Activated CD4-positive, alpha-beta T cell treated with anti-CD3 and anti-CD28 coated beads, Interleukin-2, Interleukin-4, amounts not matched to agents 100 ng/mL and 50 ng/mL, durations not matched to agents 16 hours and 8 hours (primary cell): ENCODE measurements at regions not wholly inside any gene's neighbourhood (a gene's known extent, or its start where the extent isn't known, plus 50 kb on each side); places are given as distances from the start of the nearest gene placed in this dataset.
"Not testable (repeated sequence)": the region's sequence is repeated elsewhere in the genome, so short reads cannot be mapped to it uniquely, and the experiment has no call there.

ENCODE experiments used
- DNase-seq: peaks from one replicate; pipeline ENCODE4 v3.0.0-alpha.2; 2020; ENCODE audit warnings: low spot score

DNA sequence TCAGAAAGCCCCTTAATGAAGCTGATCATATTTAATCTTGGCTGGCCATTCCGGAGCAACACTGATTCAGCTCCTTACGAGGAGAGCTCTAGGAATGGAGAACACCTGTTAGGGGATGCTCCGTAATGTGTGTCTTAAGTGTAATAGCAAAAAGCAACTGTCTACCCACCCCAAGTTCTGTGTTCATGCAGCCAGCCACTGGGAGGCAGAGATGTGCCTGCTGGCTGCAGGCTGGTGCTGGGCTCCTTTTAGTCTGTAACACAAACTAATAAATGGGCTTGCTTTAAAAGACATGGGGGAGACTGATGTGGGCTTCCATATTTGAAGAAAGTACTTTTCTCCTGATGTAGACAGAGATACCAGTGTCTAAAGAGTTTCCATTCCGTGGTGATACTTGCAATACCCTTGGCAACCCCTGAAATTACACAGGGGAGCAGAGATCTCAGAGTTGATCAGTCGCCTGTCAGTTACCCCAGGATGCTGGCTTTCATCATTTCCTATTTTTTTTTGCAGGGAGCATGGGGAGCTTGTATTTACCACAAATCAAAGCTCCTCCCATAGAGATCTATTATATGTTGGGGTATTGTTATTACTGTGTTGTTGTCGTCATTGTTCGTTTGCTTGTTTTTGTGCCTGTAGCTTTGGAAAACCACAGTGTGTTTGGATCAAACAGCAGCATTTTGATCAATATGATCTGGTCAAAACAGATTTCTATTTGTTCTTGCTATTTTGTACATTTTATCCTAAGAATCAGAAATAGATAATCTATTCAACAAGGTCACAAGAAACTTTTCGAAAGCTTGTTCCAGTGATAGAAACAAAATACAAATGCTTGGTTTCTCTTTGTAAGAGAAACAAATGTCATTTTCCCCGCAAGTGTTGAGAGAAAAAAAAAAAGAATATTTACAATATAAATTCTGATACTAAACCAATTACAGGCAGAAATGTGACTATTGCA is 65.8 kb downstream of the MTX3 start:
- peak; percentile 27 for DNase-seq

DNA sequence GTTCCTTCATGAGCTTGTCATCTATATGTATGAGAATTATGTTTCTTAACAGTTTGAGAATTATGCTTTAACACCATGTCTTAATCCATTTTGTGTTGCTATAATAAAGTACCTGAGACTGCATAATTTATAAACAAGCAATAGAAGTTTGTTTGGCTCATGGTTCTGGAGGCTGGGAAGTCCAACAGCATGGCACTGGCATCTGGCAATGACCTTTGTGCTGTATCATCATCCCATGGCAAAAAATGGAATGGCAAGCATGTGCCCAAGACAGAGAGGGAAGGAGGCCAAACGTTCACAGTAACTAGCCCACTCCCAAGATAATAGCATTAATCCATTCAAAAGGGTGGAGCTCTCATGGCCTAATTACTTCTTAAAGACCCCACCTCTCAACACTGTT is 67.6 kb downstream of the MTX3 start:
- DNase-seq = no peak

DNA sequence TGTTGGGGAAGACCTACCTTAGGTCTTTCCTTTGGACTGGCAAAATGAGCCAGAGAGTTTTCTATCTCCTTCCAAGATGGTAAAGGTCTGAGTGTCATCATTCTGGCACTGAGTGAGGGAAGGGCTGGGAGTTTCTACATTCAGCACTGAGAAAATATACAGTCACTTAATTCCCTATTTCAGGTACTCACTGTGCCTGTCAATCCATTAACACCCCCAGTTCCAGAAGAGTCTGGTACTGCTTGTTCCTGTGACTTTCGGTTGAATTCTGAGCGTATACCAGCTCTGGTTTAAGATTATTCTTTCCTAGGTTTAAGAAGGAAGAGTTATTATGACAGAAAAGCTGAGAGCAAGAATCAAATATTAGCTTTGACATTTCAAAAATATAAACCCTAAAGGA is 68.4 kb downstream of the MTX3 start:
- no peak for DNase-seq

DNA sequence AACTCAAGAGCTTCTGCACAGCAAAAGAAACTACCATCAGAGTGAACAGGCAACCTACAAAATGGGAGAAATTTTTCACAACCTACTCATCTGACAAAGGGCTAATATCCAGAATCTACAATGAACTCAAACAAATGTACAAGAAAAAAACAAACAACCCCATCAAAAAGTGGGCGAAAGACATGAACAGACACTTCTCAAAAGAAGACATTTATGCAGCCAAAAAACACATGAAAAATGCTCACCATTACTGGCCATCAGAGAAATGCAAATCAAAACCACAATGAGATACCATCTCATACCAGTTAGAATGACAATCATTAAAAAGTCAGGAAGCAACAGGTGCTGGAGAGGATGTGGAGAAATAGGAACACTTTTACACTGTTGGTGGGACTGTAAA is 83.6 kb downstream of the MTX3 start:
- not testable (repeated sequence) for DNase-seq

DNA sequence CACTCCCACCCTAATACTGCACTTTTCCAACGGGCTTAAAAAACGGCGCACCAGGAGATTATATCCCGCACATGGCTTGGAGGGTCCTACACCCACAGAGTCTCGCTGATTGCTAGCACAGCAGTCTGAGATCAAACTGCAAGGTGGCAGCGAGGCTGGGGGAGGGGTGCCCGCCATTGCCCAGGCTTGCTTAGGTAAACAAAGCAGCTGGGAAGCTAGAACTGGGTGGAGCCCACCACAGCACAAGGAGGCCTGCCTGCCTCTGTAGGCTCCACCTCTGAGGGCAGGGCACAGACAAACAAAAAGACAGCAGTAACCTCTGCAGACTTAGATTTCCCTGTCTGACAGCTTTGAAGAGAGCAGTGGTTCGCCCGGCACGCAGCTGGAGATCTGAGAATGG is 88.5 kb downstream of the MTX3 start:
- not testable (repeated sequence) for DNase-seq

DNA sequence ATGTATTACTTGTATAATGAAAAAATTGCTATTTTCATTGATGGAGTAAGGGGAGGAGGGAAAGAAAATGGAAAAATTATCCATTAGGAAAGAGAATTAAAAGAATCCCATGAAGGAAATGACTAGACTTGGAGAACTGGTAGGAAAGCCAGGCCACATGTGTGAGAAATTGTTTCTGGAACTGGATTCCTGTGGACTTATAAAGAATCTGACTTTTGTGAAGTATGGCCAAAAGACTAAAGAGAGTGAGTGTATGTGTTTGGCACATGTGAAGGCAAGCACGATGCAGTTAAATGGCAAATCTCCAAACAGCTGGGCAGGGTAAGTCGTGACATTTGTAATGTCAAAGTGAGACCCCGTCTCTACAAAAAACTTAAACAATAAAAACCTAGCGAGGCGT is 89.4 kb downstream of the MTX3 start:
- DNase-seq = no peak

DNA sequence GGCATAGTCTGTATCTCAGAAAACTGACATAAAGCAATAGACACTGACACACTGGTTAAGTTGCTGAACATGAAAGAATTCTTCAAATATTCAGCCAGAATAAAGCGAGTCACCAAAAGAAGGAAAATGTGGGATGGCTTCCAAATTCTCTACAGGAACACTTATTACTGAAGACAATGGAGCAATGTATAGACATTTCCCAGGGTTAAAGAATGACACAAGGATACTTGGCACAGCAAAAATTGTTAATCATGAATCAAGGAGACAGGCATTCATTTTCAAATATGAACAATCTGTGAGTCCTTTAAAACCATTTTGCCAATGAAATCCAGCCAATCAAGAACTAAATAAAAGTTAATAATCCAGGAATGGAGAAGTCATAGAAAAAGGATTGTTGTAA is 92.5 kb downstream of the MTX3 start:
- no peak for DNase-seq

DNA sequence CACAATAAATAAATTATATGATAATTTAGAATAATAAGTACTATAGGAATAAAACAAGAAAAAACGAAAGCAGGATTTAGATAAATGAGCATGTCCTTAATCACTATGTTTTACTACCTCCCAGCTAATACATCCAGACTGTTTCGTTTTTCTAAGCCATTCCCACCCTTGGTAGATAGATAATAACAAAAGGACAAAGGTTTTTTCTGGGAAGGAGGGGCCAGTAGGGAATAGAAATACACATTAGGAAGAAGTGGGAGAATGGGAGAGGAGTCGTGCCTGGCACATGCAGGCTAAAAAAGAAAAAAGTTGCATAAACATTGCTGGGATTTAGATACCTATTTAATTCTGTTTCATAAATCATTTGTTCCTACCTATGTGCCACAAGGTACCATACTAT is 97.1 kb downstream of the MTX3 start:
- DNase-seq = no peak

DNA sequence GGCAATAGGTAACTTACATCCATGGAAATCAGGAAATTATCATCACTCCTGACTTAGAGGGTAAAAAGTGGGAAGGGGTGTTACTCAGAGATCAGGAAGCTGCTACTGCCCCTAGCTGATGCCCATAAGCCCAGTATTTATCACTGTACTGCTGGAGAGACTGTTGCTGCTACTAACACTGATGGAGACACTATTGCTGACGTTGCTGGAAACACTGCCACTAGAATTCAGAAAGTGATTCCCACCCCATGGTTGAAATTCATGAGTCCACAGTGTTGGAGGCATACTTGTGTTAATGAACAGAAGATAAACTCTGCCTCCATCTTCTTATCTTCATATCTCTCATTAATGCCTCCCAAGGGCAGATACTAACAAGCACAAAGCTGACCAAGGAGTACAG is 97.6 kb downstream of the MTX3 start:
- no peak for DNase-seq

DNA sequence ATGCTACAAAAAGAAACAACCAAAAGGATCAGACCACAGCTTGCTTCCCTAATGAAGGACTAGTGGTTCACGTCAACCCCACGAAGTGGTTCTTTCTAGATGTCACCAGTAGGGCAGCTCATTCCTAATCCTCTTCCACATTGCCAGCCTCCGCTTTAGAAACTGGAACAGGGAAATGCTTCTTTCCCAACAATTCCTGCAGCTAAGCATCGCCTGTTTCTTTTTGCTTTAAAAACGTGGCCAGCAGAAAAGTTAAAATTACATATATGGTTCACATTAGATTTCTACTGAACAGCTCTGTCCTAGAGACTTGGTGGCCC is 100.2 kb downstream of the MTX3 start:
- no peak for DNase-seq

DNA sequence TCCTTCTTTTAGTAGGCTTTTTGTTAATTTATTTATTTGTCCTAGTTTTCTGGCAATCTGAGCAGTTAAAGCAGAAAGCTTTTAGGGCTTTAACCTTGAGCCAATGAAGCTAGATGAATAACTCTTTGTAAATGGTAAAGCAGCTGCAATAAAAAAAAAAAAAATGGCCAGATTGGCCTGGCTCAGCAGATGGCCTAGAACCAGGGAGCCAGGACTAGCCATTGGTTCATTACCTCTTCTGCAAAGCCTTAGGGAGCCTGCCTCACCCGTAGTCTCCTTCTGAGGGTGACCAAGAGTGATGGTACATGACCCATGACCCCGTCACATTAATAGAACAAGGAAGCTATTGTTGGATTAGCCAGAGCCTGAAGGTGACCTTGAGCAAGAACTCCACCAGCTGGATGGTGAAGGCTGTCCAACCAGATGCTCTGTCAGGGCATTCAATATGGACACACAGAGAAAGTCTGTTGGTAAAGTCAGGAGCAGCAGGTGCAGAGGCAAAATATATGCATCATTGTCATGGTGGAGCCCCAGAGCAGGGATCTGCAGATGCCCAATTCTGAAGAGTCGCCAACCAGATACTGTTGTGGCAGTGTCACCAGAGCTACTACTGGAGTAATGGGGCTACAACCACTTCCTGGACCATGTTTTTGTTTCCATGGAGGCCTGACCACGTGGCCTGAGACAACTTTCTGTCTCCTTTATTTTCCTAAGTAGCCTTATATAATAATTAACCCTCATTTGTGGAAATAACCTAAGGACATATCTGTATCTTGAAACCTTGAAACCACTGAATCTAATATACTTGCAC is 100.7 kb downstream of the MTX3 start:
- no peak for DNase-seq

DNA sequence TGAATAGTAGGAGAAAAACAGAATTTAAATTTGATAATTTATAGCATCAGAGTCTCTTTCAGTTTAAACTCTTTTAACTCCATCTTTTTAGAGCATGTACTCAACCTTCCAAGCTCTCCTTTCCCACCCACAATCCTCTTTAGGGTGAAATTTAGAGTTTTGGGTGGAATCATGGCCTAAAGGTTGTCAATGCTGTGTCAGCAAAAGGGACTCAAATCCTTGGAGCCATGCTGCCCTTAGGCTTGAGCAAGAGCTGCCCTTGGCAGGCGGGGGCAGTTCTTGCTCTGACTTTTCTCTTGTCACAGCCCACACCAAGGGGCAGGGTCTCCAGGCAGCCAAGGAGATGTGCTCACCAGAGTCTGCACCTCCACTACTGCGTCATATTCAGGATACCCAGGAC is 102.4 kb downstream of the MTX3 start:
- no peak for DNase-seq

DNA sequence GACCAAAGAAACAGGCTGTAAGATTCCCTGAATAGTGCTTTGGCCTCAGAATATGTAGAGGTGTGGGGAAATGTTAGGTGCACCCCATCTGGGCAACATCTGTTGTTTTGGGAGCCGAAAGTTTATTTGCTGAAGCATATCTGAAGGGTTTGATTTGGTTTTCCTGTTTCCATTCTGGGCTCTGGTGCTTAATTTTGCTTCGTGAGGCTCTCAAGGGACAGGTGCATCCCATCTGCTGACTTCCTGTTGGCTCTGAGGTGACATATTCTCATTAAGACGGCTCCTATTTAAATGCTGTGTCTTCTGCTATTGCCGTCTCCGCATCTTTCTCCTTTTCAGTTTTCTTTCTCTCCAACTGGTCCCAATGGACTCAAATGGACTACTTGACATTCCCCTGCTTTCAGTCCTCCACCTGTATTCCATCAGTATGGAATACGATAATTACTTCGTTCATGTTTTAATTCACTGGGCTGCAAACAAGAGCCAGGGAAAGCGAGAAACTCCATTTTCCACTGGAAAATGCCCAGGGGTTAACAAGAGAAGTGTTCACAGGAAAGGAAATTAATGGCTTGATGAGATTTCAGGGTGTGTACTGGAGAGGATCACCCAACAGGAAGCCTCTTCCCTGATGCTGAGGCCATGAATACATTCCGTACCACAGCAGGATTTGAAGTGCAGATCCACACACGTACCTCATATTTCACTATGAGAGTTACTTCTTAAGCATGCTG is 104.0 kb downstream of the MTX3 start:
- no peak for DNase-seq

DNA sequence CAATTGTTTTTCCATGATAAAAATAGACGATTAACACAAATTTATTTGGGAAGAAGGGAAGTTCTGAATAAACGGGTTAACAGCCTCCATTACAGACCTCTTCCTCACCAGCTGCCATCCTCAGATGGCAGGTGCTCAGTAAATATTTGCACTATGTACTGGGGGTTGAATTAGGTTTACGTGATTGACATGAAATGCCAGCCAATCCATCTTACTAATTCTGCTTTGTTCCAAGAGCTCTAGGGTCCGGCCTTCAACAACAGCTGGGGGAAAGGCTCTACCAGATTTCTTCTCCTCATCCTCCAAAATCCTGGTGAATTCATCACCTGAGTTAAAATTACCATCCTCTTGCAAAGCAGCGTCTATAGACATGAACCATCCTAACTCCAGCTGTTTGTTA is 104.6 kb downstream of the MTX3 start:
- no peak for DNase-seq

DNA sequence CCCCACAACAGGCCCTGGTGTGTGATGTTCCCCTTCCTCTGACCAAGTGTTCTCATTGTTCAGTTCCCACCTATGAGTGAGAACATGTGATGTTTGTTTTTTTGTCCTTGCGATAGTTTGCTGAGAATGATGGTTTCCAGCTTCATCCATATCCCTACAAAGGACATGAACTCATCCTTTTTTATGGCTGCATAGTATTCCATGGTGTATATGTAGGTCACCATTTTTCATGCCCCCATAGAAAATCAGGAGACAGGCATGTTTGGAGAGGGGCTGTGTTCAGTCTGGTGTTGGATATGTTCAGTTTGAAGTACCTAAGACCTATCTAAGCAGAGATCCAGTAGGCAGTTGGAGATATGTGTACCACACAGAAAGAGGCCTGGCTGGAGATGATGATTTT is 111.2 kb downstream of the MTX3 start:
- DNase-seq = not testable (repeated sequence)

DNA sequence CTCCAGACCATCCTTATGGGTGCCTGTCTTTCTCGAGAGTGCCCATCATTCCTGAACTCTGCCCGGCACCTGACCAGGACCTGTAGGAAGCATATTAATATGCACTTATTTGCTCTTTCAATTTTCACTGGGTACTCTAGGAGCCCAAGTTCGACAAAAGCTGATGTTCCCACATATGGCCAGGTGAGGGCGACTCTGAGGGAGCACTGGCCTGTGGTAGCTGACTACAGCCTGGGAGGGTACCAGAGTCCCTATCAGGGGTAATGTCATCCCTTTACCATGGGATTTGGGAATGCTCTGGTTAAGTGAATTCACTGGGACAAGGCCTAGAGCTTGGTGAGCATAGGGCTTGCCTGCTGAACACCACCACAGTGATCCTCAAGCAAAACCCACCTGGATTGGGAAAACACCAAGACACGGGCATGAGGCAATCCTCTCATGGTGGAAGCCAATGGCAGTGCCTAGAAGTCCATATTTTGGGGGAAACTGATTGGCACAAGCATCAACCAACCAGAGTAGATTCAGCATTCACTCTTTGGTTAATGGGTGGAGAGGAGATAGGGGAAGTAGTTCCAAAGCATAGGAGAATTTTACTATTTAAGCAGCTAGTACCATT is 112.2 kb downstream of the MTX3 start:
- DNase-seq = peak; percentile 49

DNA sequence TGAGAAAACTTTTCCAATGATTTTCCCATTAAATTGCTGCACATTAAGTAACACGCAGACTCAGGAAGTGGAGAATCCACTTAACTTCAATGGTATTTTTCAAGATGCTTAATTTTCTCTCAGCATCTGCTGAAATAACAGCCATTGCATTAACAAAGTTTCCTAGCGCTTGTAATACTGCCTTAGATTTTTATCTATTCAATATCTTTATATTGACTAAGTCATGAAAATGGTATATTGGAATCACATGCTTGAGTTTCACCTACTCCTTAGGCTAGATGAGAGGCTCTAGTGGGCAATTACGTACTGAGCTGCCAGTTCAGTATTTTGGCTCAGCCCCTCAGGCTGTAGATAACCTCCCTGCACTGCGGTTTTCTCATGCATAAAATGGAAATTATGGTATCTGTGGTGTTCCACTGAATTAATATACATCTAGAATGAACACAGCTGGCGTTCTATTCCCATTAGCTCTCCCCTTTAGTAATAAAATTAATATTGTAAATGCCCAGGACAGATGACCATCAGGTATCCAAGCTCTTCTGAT is 112.9 kb downstream of the MTX3 start:
- DNase-seq = no peak

DNA sequence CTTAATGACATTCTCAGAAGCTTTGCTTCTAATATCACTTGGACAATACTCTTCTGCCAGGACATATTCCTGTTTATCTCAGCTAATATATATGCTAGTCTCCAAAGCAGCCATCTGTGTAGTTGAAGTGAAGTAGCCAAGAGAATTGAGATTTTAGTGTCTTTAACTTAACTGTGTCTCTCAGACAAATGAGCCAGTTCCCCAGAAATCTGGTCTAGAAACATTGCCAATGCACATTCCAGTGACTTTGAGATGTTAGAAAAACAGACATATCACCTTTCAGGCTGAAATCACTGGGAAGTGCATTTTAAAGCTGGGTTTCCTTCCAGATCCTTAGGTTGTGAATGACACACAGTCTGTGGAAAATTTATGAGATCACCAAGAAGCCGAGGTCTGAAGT is 114.6 kb downstream of the MTX3 start:
- DNase-seq = no peak

DNA sequence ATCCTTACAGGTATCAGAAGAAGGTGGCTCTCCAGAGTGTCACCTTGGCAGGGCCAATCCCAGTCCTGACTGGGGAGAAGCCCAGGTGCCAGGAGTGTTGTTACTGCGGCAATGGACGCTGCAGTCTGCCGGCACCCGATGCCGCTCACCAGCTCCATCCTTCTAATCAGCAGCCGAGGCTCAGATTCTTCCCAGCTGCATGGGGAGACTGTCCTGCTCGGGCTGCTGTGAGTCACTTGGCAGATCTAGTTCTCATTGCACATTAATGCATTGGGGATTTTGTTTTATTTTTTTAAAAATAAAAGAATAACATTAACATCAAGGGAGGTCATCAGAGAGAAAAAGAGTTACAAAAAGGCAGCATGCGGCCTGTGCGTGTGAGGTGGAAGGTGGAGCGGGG is 115.8 kb downstream of the MTX3 start:
- no peak for DNase-seq

DNA sequence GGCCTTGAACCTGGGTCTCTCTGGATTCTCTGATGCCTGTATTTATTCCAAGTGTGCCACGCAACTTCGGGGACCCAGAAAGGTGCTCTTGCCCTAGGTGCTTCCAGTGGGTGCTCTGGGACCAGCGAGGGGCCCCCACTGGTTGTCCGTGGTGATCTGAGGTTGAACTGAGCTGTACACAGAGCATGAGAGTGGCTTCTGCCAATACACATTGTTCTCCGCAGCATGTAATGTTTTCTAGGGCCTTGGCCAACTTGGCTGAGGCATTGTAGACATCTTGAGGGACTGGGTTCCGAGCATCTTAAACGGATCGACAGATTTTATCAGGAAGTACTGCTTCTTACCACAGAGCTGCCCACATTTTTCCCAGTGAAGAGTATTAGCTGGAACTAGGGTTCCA is 117.9 kb downstream of the MTX3 start:
- DNase-seq = no peak

DNA sequence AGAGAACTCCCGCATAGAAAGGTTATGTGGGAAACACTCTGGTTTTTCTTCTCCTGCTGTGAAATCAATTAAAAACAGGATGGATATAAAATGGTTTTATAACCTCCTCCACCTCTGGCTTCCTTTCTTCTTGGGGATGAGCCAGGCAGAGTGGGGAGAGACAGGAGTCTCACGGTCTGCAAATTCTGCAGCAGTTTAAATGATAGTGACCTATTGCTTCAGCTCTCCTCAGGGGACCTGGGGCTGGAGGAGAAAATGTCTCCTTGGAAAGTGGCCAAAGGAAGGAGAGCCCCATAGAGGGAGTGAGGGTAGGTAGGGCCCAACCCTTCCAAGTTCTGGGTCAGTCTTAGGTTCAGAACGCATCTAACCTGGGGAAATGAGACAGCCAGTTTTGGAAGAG is 118.8 kb downstream of the MTX3 start:
- no peak for DNase-seq
